GM12872 (cell line): ENCODE measurements at regions not wholly inside any gene's neighbourhood (a gene's known extent, or its start where the extent isn't known, plus 50 kb on each side); places are given as distances from the start of the nearest gene placed in this dataset.

ENCODE experiments used
- CTCF ChIP-seq: IDR thresholded peaks from 3 replicates; pipeline ENCODE4 v1.5.1; 2011; ENCODE audit warnings: low read depth, mild to moderate bottlenecking, low read length, moderate library complexity; ENCODE audit not compliant: insufficient read depth

DNA sequence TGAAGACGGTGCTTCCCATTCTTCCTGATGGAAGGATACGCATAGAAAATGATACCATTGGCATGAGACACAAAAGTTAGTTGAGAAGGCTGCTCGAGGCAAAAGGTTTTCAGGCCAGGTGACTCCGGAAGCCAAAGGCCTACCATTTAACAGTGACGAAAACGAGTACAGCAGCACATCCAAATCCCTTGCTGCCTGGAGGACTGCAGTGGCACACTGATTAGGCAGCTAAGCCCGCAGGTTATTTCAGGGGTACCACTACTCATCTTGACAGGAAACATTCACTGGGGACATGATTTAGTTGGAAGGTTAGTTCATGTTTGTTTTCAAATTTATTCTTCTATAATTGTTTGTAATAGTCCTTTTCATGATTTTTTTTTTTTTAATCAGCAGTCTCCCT lies 59.9 kb upstream of the BCHE start:
- no peak for TF ChIP-seq CTCF

- TF ChIP-seq CTCF, result peak; percentile 45; the same call in 2 of the 3 replicates
Observed at GRCh38 chr3:165895919-165896318, 58.7 kb upstream of the BCHE start.

- TF ChIP-seq CTCF, result no peak
Observed at GRCh38 chr3:165892565-165892964, 55.3 kb upstream of the BCHE start.
